Glutamatergic neuron (in vitro differentiated cells): ENCODE measurements at regions not wholly inside any gene's neighbourhood (a gene's known extent, or its start where the extent isn't known, plus 50 kb on each side); places are given as distances from the start of the nearest gene placed in this dataset.
"Not testable (repeated sequence)": the region's sequence is repeated elsewhere in the genome, so short reads cannot be mapped to it uniquely, and the experiment has no call there.

Experiments used
- DNase-seq: peaks from one replicate; pipeline ENCODE4 v3.0.0; 2022
- H3K27ac Mint-ChIP-seq: one replicate; pipeline ENCODE4 v1.8.0; 2020; ENCODE audit warnings: mild to moderate bottlenecking, mixed read lengths, inconsistent platforms; ENCODE audit not compliant: unreplicated experiment
- H3K27me3 Mint-ChIP-seq: one replicate; pipeline ENCODE4 v1.8.0; 2020; ENCODE audit warnings: mild to moderate bottlenecking, moderate library complexity, mixed read lengths, inconsistent platforms; ENCODE audit not compliant: unreplicated experiment
- H3K36me3 Mint-ChIP-seq: one replicate; pipeline ENCODE4 v1.8.0; 2020; ENCODE audit warnings: mild to moderate bottlenecking, mixed read lengths, inconsistent platforms; ENCODE audit not compliant: unreplicated experiment
- H3K4me1 Mint-ChIP-seq: one replicate; pipeline ENCODE4 v1.8.0; 2020; ENCODE audit warnings: mild to moderate bottlenecking, low read depth, mixed read lengths, inconsistent platforms; ENCODE audit not compliant: unreplicated experiment
- H3K4me3 Mint-ChIP-seq: one replicate; pipeline ENCODE4 v1.8.0; 2020; ENCODE audit warnings: mild to moderate bottlenecking, mixed read lengths, inconsistent platforms; ENCODE audit not compliant: unreplicated experiment
- H3K9me3 Mint-ChIP-seq: one replicate; pipeline ENCODE4 v1.8.0; 2020; ENCODE audit warnings: mild to moderate bottlenecking, moderate library complexity, mixed read lengths, inconsistent platforms; ENCODE audit not compliant: unreplicated experiment
- CTCF ChIP-seq: fragments of 200-600 bp; sonication (generic); IDR thresholded peaks from one replicate; pipeline ENCODE4 v1.5.0; 2021; ENCODE audit not compliant: partially characterized antibody, unreplicated experiment

- no peak for DNase-seq
- Mint-ChIP-seq H3K4me3 (no peak overlapping the region), H3K4me1 (no peaks in the 10 kb centered on the region), H3K27ac (no peak overlapping the region), H3K36me3 (no peaks in the 10 kb centered on the region), H3K9me3 (no peaks in the 10 kb centered on the region), H3K27me3 (no peaks in the 10 kb centered on the region)
- no peak for TF ChIP-seq CTCF
Observed at GRCh38 chr11:80284946-80285785, 844.3 kb upstream of the TENM4 start.

- Mint-ChIP-seq H3K27ac (no peak overlapping the region), H3K4me3 (no peak overlapping the region), H3K27me3 (no peaks in the 10 kb centered on the region), H3K36me3 (no peaks in the 10 kb centered on the region), H3K9me3 (no peaks in the 10 kb centered on the region), H3K4me1 (no peaks in the 10 kb centered on the region)
- no peak for TF ChIP-seq CTCF
- no peak for DNase-seq
Observed at GRCh38 chr11:80282643-80283042, 841.8 kb upstream of the TENM4 start.

- Mint-ChIP-seq H3K27ac (no peak overlapping the region), H3K27me3 (no peaks in the 10 kb centered on the region), H3K36me3 (no peaks in the 10 kb centered on the region), H3K4me1 (no peaks in the 10 kb centered on the region), H3K4me3 (no peak overlapping the region), H3K9me3 (no peaks in the 10 kb centered on the region)
- DNase-seq: no peak
- TF ChIP-seq CTCF: no peak
Observed at GRCh38 chr11:80281194-80281593, 840.4 kb upstream of the TENM4 start.

- H3K27me3 Mint-ChIP-seq: no peaks in the 10 kb centered on the region
- no peaks in the 10 kb centered on the region for H3K4me1 Mint-ChIP-seq
- H3K4me3 Mint-ChIP-seq: no peak overlapping the region
- TF ChIP-seq CTCF: no peak
- H3K27ac Mint-ChIP-seq: no peak overlapping the region
- no peaks in the 10 kb centered on the region for H3K9me3 Mint-ChIP-seq
- no peak for DNase-seq
- no peaks in the 10 kb centered on the region for H3K36me3 Mint-ChIP-seq
Observed at GRCh38 chr11:80280737-80281136, 839.9 kb upstream of the TENM4 start.

- no peaks in the 10 kb centered on the region for H3K9me3 Mint-ChIP-seq
- no peak for TF ChIP-seq CTCF
- H3K27me3 Mint-ChIP-seq: no peaks in the 10 kb centered on the region
- H3K36me3 Mint-ChIP-seq: no peaks in the 10 kb centered on the region
- no peak overlapping the region for H3K4me3 Mint-ChIP-seq
- no peak overlapping the region for H3K27ac Mint-ChIP-seq
- no peak for DNase-seq
- no peaks in the 10 kb centered on the region for H3K4me1 Mint-ChIP-seq
Observed at GRCh38 chr11:80261776-80262175, 820.9 kb upstream of the TENM4 start.

- H3K36me3 Mint-ChIP-seq, H3K9me3 Mint-ChIP-seq, H3K4me3 Mint-ChIP-seq, H3K4me1 Mint-ChIP-seq, H3K27ac Mint-ChIP-seq, H3K27me3 Mint-ChIP-seq, DNase-seq: not testable (repeated sequence)
Observed at GRCh38 chr11:80257319-80258015, 816.6 kb upstream of the TENM4 start.
